Breast epithelium (tissue), 3 donors: ENCODE measurements at regions not wholly inside any gene's neighbourhood (a gene's known extent, or its start where the extent isn't known, plus 50 kb on each side); places are given as distances from the start of the nearest gene placed in this dataset.

Source experiments
- POLR2A ChIP-seq: fragments of 450-650 bp; IDR thresholded peaks from one replicate; pipeline ENCODE4 v1.6.1; 2016; ENCODE audit warnings: antibody characterized with exemption, mild to moderate bottlenecking, moderate library complexity
- TF ChIP-seq, protein P1 (sequence below), 3 donors: fragments of 450-650 bp; IDR thresholded peaks; one replicate each; pipeline ENCODE4 v1.5.1; 2016 to 2017; ENCODE audit warnings: antibody characterized with exemption in 3 of 3, mild to moderate bottlenecking in 3 of 3, moderate library complexity in 3 of 3

DNA sequence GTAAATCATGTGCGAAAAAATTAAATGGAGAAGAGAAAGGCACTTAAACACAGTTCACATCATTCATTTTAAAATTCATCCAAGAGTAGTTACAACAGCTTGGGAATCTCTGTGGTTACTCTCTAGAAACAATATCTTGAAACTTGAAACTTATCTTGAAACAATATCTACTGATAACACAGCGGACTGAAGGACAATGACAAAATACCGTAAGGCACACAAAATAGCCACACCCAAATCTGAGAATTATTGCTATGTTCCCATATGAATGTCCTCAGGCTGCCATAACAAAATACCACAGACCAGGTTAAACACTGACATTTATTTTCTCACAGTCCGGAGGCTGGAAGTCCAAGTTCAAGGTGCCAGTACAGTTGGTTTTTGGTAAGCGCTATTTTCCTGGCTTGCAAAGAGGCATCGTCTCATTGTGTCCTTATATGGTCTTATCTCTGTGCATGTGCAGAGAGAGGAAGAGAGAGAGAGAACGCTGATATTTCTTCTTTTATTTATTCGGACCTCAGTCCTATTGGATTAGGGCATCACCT, 122.5 kb upstream of the BTBD3 start:
- TF ChIP-seq, protein P1, sequence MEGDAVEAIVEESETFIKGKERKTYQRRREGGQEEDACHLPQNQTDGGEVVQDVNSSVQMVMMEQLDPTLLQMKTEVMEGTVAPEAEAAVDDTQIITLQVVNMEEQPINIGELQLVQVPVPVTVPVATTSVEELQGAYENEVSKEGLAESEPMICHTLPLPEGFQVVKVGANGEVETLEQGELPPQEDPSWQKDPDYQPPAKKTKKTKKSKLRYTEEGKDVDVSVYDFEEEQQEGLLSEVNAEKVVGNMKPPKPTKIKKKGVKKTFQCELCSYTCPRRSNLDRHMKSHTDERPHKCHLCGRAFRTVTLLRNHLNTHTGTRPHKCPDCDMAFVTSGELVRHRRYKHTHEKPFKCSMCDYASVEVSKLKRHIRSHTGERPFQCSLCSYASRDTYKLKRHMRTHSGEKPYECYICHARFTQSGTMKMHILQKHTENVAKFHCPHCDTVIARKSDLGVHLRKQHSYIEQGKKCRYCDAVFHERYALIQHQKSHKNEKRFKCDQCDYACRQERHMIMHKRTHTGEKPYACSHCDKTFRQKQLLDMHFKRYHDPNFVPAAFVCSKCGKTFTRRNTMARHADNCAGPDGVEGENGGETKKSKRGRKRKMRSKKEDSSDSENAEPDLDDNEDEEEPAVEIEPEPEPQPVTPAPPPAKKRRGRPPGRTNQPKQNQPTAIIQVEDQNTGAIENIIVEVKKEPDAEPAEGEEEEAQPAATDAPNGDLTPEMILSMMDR (IDR thresholded peaks at IDR 0.05) = no peak
- TF ChIP-seq POLR2A = no peak
